BE2C (cell line): ENCODE measurements at regions not wholly inside any gene's neighbourhood (a gene's known extent, or its start where the extent isn't known, plus 50 kb on each side); places are given as distances from the start of the nearest gene placed in this dataset.

Source experiments
- DNase-seq: peaks from one replicate; pipeline ENCODE4 v3.0.0-alpha.2; 2020
- H3K27me3 ChIP-seq: fragments of 250-450 bp; sonication (Bioruptor Pico); 2 replicates; pipeline ENCODE4 v1.5.1; 2020; ENCODE audit warnings: mild to moderate bottlenecking
- H3K36me3 ChIP-seq: fragments of 250-450 bp; sonication (Bioruptor Pico); 2 replicates; pipeline ENCODE4 v1.5.1; 2020; ENCODE audit warnings: mild to moderate bottlenecking
- H3K4me1 ChIP-seq: fragments of 250-450 bp; sonication (Bioruptor Pico); 2 replicates; pipeline ENCODE4 v1.5.1; 2020
- H3K4me3 ChIP-seq: 2 replicates; pipeline ENCODE4 v1.5.1; 2011; ENCODE audit warnings: low read depth, low read length
- H3K9me3 ChIP-seq: fragments of 250-450 bp; sonication (Bioruptor Pico); 2 replicates; pipeline ENCODE4 v1.5.1; 2020
- TF ChIP-seq, protein P1 (sequence below): IDR thresholded peaks from 2 replicates; pipeline ENCODE4 v1.5.1; 2012; ENCODE audit warnings: mild to moderate bottlenecking, low read depth, low read length

- Histone ChIP-seq H3K9me3 (no peaks in the 10 kb centered on the region), H3K4me3 (peak overlapping the region; percentile 15), H3K4me1 (peaks cover 26% of the 10 kb centered on the region), H3K27me3 (no peaks in the 10 kb centered on the region), H3K36me3 (no peaks in the 10 kb centered on the region)
- TF ChIP-seq, protein P1, sequence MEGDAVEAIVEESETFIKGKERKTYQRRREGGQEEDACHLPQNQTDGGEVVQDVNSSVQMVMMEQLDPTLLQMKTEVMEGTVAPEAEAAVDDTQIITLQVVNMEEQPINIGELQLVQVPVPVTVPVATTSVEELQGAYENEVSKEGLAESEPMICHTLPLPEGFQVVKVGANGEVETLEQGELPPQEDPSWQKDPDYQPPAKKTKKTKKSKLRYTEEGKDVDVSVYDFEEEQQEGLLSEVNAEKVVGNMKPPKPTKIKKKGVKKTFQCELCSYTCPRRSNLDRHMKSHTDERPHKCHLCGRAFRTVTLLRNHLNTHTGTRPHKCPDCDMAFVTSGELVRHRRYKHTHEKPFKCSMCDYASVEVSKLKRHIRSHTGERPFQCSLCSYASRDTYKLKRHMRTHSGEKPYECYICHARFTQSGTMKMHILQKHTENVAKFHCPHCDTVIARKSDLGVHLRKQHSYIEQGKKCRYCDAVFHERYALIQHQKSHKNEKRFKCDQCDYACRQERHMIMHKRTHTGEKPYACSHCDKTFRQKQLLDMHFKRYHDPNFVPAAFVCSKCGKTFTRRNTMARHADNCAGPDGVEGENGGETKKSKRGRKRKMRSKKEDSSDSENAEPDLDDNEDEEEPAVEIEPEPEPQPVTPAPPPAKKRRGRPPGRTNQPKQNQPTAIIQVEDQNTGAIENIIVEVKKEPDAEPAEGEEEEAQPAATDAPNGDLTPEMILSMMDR, result no peak
- DNase-seq, result peak; percentile 17
These were observed 49.9 kb upstream of the SCRG1 start for GRCh38 chr4:173448608-173449379.
